ENCODE measurements at regions not wholly inside any gene's neighbourhood (a gene's known extent, or its start where the extent isn't known, plus 50 kb on each side); places are given as distances from the start of the nearest gene placed in this dataset.
"Not testable (repeated sequence)": the region's sequence is repeated elsewhere in the genome, so short reads cannot be mapped to it uniquely, and the experiment has no call there.

- no peak for FAIRE-seq
Measured at GRCh38 chr12:38016602-38017001, 300.0 kb upstream of the ALG10B start.

GRCh38 chr12:38025916-38026315 lies 290.7 kb upstream of the ALG10B start:
- DNase-seq (ENCODE audit: low spot score in 2 of 2): no peak
- no peak for FAIRE-seq

More at GRCh38 chr12:38016602-38017001, 300.0 kb upstream of the ALG10B start:
- DNase-seq (ENCODE audit: low spot score in 2 of 2): no peak

- FAIRE-seq: no peak
- DNase-seq (ENCODE audit: low spot score in 2 of 2): no peak
Measured at GRCh38 chr12:38053113-38053512, 263.5 kb upstream of the ALG10B start.

- DNase-seq (ENCODE audit: low spot score in 2 of 2) (no peak), FAIRE-seq (no peak)
Measured at GRCh38 chr12:38053655-38054464, 262.7 kb upstream of the ALG10B start.

- no peak for FAIRE-seq
- no peak for DNase-seq (ENCODE audit: low spot score in 2 of 2)
Measured at GRCh38 chr12:38056701-38057689, 259.6 kb upstream of the ALG10B start.

- DNase-seq (ENCODE audit: low spot score in 2 of 2) (no peak), FAIRE-seq (no peak)
Measured at GRCh38 chr12:38099686-38100085, 216.9 kb upstream of the ALG10B start.

- FAIRE-seq (no peak), DNase-seq (ENCODE audit: low spot score in 2 of 2) (no peak)
Measured at GRCh38 chr12:38101753-38102152, 214.8 kb upstream of the ALG10B start.

- no peak for FAIRE-seq
- no peak for DNase-seq (ENCODE audit: low spot score in 2 of 2)
Measured at GRCh38 chr12:38102197-38102596, 214.4 kb upstream of the ALG10B start.

GRCh38 chr12:38110026-38110699 lies 206.4 kb upstream of the ALG10B start:
- no peak for FAIRE-seq

GRCh38 chr12:38113991-38114390 lies 202.6 kb upstream of the ALG10B start:
- no peak for FAIRE-seq
- DNase-seq (ENCODE audit: low spot score in 2 of 2): no peak

More at GRCh38 chr12:38110026-38110699, 206.4 kb upstream of the ALG10B start:
- DNase-seq (ENCODE audit: low spot score in 2 of 2): no peak

GRCh38 chr12:38116968-38117367 lies 199.6 kb upstream of the ALG10B start:
- no peak for FAIRE-seq
- DNase-seq (ENCODE audit: low spot score in 2 of 2): no peak

GRCh38 chr12:38118632-38119031 lies 197.9 kb upstream of the ALG10B start:
- FAIRE-seq (no peak), DNase-seq (ENCODE audit: low spot score in 2 of 2) (no peak)

GRCh38 chr12:38120438-38120837 lies 196.1 kb upstream of the ALG10B start:
- FAIRE-seq (no peak), DNase-seq (ENCODE audit: low spot score in 2 of 2) (no peak)

GRCh38 chr12:38123028-38123427 lies 193.5 kb upstream of the ALG10B start:
- FAIRE-seq; DNase-seq (ENCODE audit: low spot score in 2 of 2): not testable (repeated sequence)

- no peak for DNase-seq (ENCODE audit: low spot score in 2 of 2)
- no peak for FAIRE-seq
Measured at GRCh38 chr12:38123566-38124246, 192.9 kb upstream of the ALG10B start.

GRCh38 chr12:38124247-38125012 lies 192.1 kb upstream of the ALG10B start:
- no peak for FAIRE-seq
- no peak for DNase-seq (ENCODE audit: low spot score in 2 of 2)

GRCh38 chr12:38132139-38132538 lies 184.4 kb upstream of the ALG10B start:
- no peak for FAIRE-seq
- DNase-seq (ENCODE audit: low spot score in 2 of 2): no peak

- no peak for DNase-seq (ENCODE audit: low spot score in 2 of 2)
- FAIRE-seq: no peak
Measured at GRCh38 chr12:38137287-38137686, 179.3 kb upstream of the ALG10B start.

GRCh38 chr12:38137716-38138115 lies 178.9 kb upstream of the ALG10B start:
- FAIRE-seq (no peak), DNase-seq (ENCODE audit: low spot score in 2 of 2) (no peak)

Measured in frontal cortex (tissue), 3 donors.